ENCODE measurements at regions not wholly inside any gene's neighbourhood (a gene's known extent, or its start where the extent isn't known, plus 50 kb on each side); places are given as distances from the start of the nearest gene placed in this dataset.
A peak's percentile ranks its signal among the peaks of the same experiment; 100 is the strongest.

GRCh38 chr2:67840460-67841068 lies 222.2 kb downstream of the C1D start:
- H3K9me3 Mint-ChIP-seq, result no peaks in the 10 kb centered on the region
- ATAC-seq, result no peak

GRCh38 chr2:67841711-67842110 lies 221.1 kb downstream of the C1D start:
- Mint-ChIP-seq H3K9me3 (no peaks in the 10 kb centered on the region), H3K4me1 (ENCODE audit: low read depth) (no peaks in the 10 kb centered on the region), H3K4me3 (no peak overlapping the region), H3K36me3 (ENCODE audit: low read depth) (no peaks in the 10 kb centered on the region), H3K27ac (no peak overlapping the region), H3K27me3 (peaks cover 8% of the 10 kb centered on the region)
- no peak for TF ChIP-seq CTCF (IDR thresholded peaks at IDR 0.05)
- ATAC-seq, result no peak
- ChIA-PET CTCF (interaction anchor here (0.6 kb wide), 1 partner anchor 322 kb away, joined by 3 read pairs; no protein-coding TSS in a partner anchor), POLR2A (no interaction called here)
- no peak for DNase-seq
- intact Hi-C loops (cut with micrococcal nuclease), result loop anchor here (10.0 kb wide), 1 partner anchor 193 kb away; no protein-coding TSS in a partner anchor

More at GRCh38 chr2:67840460-67841068, 222.2 kb downstream of the C1D start:
- Mint-ChIP-seq H3K36me3 (ENCODE audit: low read depth) (no peaks in the 10 kb centered on the region), H3K27me3 (peaks cover 8% of the 10 kb centered on the region), H3K4me3 (no peak overlapping the region), H3K4me1 (ENCODE audit: low read depth) (no peaks in the 10 kb centered on the region), H3K27ac (no peak overlapping the region)
- CTCF ChIA-PET, result no interaction called here
- DNase-seq, result peak; percentile 43
- TF ChIP-seq CTCF (IDR thresholded peaks at IDR 0.05), result peak; percentile 59
- POLR2A ChIA-PET, result no interaction called here
- intact Hi-C loops (cut with micrococcal nuclease), result loop anchor here (10.0 kb wide), 1 partner anchor 194 kb away; no protein-coding TSS in a partner anchor

- no peak for ATAC-seq
- Mint-ChIP-seq H3K27me3 (peaks cover 8% of the 10 kb centered on the region), H3K9me3 (no peaks in the 10 kb centered on the region), H3K36me3 (ENCODE audit: low read depth) (no peaks in the 10 kb centered on the region), H3K27ac (no peak overlapping the region), H3K4me3 (no peak overlapping the region), H3K4me1 (ENCODE audit: low read depth) (no peaks in the 10 kb centered on the region)
- TF ChIP-seq CTCF (IDR thresholded peaks at IDR 0.05), result no peak
- no peak for DNase-seq
- CTCF ChIA-PET, result no interaction called here
- POLR2A ChIA-PET, result no interaction called here
- intact Hi-C loops (cut with micrococcal nuclease), result loop anchor here (10.0 kb wide), 1 partner anchor 192 kb away; no protein-coding TSS in a partner anchor
Observed at GRCh38 chr2:67842375-67842959, 220.3 kb downstream of the C1D start.

GRCh38 chr2:67844024-67844540 lies 218.7 kb downstream of the C1D start:
- no peaks in the 10 kb centered on the region for H3K4me1 Mint-ChIP-seq (ENCODE audit: low read depth)
- ChIA-PET POLR2A (no interaction called here), CTCF (no interaction called here)
- H3K27ac Mint-ChIP-seq, result no peak overlapping the region
- ATAC-seq (no peak), DNase-seq (no peak)
- no peak overlapping the region for H3K4me3 Mint-ChIP-seq
- no peaks in the 10 kb centered on the region for H3K36me3 Mint-ChIP-seq (ENCODE audit: low read depth)
- no peak for TF ChIP-seq CTCF (IDR thresholded peaks at IDR 0.05)
- H3K27me3 Mint-ChIP-seq, result peaks cover 8% of the 10 kb centered on the region
- no peaks in the 10 kb centered on the region for H3K9me3 Mint-ChIP-seq
- intact Hi-C loops (cut with micrococcal nuclease), result loop anchor here (10.0 kb wide), 1 partner anchor 191 kb away; no protein-coding TSS in a partner anchor
